ENCODE measurements at regions not wholly inside any gene's neighbourhood (a gene's known extent, or its start where the extent isn't known, plus 50 kb on each side); places are given as distances from the start of the nearest gene placed in this dataset.

DNA sequence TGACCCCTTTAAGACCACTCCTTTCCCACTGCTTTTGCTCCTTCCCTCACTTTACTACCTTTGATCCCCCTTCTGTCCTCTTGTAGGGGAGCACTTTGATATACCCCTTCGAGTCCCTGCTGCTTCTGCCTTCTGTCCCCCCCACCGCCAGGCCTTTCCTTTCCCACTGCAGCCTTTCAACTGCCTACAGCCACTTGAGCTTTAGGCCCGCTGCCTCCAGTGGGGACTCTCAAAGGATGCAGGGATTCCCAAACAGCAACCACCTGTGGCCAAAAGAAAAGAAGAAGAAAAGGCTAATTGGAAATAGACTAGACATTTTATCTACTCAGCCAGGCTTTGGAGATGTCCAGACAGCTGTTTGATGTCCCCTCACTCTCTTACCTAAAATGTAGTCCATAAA is 77.0 kb upstream of the DTNBP1 start:
- TF ChIP-seq, protein P1, sequence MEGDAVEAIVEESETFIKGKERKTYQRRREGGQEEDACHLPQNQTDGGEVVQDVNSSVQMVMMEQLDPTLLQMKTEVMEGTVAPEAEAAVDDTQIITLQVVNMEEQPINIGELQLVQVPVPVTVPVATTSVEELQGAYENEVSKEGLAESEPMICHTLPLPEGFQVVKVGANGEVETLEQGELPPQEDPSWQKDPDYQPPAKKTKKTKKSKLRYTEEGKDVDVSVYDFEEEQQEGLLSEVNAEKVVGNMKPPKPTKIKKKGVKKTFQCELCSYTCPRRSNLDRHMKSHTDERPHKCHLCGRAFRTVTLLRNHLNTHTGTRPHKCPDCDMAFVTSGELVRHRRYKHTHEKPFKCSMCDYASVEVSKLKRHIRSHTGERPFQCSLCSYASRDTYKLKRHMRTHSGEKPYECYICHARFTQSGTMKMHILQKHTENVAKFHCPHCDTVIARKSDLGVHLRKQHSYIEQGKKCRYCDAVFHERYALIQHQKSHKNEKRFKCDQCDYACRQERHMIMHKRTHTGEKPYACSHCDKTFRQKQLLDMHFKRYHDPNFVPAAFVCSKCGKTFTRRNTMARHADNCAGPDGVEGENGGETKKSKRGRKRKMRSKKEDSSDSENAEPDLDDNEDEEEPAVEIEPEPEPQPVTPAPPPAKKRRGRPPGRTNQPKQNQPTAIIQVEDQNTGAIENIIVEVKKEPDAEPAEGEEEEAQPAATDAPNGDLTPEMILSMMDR (conservative IDR thresholded peaks at IDR 0.05; ENCODE audit: low read depth, low read length) = no peak
- no peak for TF ChIP-seq EZH2phosphoT487 (IDR thresholded peaks at IDR 0.05; ENCODE audit: borderline replicate concordance, low read length)
